Neural progenitor cell (in vitro differentiated cells): ENCODE measurements at regions not wholly inside any gene's neighbourhood (a gene's known extent, or its start where the extent isn't known, plus 50 kb on each side); places are given as distances from the start of the nearest gene placed in this dataset.

ENCODE experiments used
- DNase-seq: peaks from one replicate; pipeline ENCODE4 v3.0.0-alpha.2; 2016; ENCODE audit warnings: low spot score
- H2AFZ ChIP-seq: fragments of 200-600 bp; sonication (generic); replicated peaks from 2 replicates; pipeline ENCODE4 v1.6.1; 2016; ENCODE audit warnings: antibody characterized with exemption
- H3F3A ChIP-seq: fragments of 200-600 bp; sonication (generic); 2 replicates; pipeline ENCODE4 v1.6.1; 2016; ENCODE audit warnings: antibody characterized with exemption, low read depth
- H3K27ac ChIP-seq: fragments of 200-600 bp; sonication (generic); 2 replicates; pipeline ENCODE4 v1.5.1; 2016; ENCODE audit warnings: mild to moderate bottlenecking
- H3K27me3 ChIP-seq: fragments of 200-600 bp; sonication (generic); 2 replicates; pipeline ENCODE4 v1.6.1; 2016; ENCODE audit warnings: mild to moderate bottlenecking, moderate library complexity
- H3K36me3 ChIP-seq: fragments of 200-600 bp; sonication (generic); 2 replicates; pipeline ENCODE4 v1.5.1; 2016
- H3K4me1 ChIP-seq: fragments of 200-600 bp; sonication (generic); 2 replicates; pipeline ENCODE4 v1.6.1; 2016; ENCODE audit warnings: mixed run types
- H3K4me2 ChIP-seq: fragments of 200-600 bp; sonication (generic); 2 replicates; pipeline ENCODE4 v1.6.1; 2016
- H3K4me3 ChIP-seq: fragments of 200-600 bp; sonication (generic); 2 replicates; pipeline ENCODE4 v1.5.1; 2016
- H3K79me2 ChIP-seq: fragments of 200-600 bp; sonication (generic); 2 replicates; pipeline ENCODE4 v1.6.1; 2016; ENCODE audit warnings: low read depth
- H3K9ac ChIP-seq: fragments of 200-600 bp; sonication (generic); 2 replicates; pipeline ENCODE4 v1.6.1; 2016
- H3K9me3 ChIP-seq: fragments of 200-600 bp; sonication (generic); 2 replicates; pipeline ENCODE4 v1.5.1; 2016; ENCODE audit warnings: low read depth
- H4K20me1 ChIP-seq: fragments of 200-600 bp; sonication (generic); 2 replicates; pipeline ENCODE4 v1.6.1; 2016; ENCODE audit warnings: low read depth
- H3K27ac Mint-ChIP-seq: 3 replicates; pipeline ENCODE4 v1.8.0; 2021; ENCODE audit warnings: mixed read lengths
- H3K27me3 Mint-ChIP-seq: 2 replicates; pipeline ENCODE4 v1.8.0; 2022; ENCODE audit warnings: low read depth, mild to moderate bottlenecking, inconsistent platforms, moderate library complexity, mixed read lengths; ENCODE audit not compliant: insufficient read depth
- H3K36me3 Mint-ChIP-seq: 3 replicates; pipeline ENCODE4 v1.8.0; 2021; ENCODE audit warnings: mixed read lengths
- H3K4me1 Mint-ChIP-seq: 3 replicates; pipeline ENCODE4 v1.8.0; 2021; ENCODE audit warnings: mixed read lengths
- H3K4me3 Mint-ChIP-seq: 3 replicates; pipeline ENCODE4 v1.8.0; 2021; ENCODE audit warnings: mild to moderate bottlenecking, moderate library complexity, mixed read lengths
- H3K9me3 Mint-ChIP-seq: 3 replicates; pipeline ENCODE4 v1.8.0; 2020; ENCODE audit warnings: mixed read lengths
- EZH2 ChIP-seq: fragments of 200-600 bp; sonication (generic); IDR thresholded peaks from 2 replicates; pipeline ENCODE4 v1.6.1; 2017; ENCODE audit warnings: antibody characterized with exemption, mild to moderate bottlenecking, moderate library complexity
- EZH2phosphoT487 ChIP-seq: fragments of 200-600 bp; sonication (generic); IDR thresholded peaks from 2 replicates; pipeline ENCODE4 v1.6.1; 2017; ENCODE audit warnings: antibody characterized with exemption
- TF ChIP-seq, protein P1 (sequence below): fragments of 200-600 bp; sonication (generic); IDR thresholded peaks from 2 replicates; pipeline ENCODE4 v1.5.1; 2017; ENCODE audit warnings: antibody characterized with exemption, mild to moderate bottlenecking

DNA sequence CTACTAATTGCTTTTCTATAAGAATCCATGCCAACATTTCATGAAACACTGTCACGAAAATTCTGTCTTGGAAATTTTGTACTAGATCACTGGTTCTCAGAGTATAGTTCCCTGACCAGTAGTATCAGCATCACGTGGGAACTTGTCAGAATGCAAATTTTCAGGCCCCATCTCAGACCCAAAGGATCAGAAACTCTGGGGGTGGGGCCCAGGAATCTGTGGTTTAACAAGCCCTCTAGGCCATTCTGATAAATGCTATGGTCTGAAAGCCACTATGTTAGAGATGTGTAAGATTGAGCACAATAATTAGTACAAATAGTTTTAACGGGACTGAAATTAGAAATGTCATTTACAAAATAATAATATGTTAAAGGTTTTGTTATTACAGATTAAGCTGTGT, 615.7 kb upstream of the ARRDC3 start:
- Histone ChIP-seq H2AFZ (no peak overlapping the region), H3K27me3 (no peaks in the 10 kb centered on the region), H3K79me2 (no peaks in the 10 kb centered on the region), H3K36me3 (no peaks in the 10 kb centered on the region), H3K27ac (no peak overlapping the region), H3K9me3 (no peaks in the 10 kb centered on the region), H4K20me1 (no peaks in the 10 kb centered on the region), H3K4me1 (no peaks in the 10 kb centered on the region), H3K9ac (no peak overlapping the region), H3K4me3 (no peak overlapping the region), H3K4me2 (no peak overlapping the region), H3F3A (no peaks in the 10 kb centered on the region)
- H3K4me1 Mint-ChIP-seq = peaks cover 3% of the 10 kb centered on the region
- TF ChIP-seq EZH2phosphoT487 (no peak), EZH2 (no peak)
- TF ChIP-seq, protein P1, sequence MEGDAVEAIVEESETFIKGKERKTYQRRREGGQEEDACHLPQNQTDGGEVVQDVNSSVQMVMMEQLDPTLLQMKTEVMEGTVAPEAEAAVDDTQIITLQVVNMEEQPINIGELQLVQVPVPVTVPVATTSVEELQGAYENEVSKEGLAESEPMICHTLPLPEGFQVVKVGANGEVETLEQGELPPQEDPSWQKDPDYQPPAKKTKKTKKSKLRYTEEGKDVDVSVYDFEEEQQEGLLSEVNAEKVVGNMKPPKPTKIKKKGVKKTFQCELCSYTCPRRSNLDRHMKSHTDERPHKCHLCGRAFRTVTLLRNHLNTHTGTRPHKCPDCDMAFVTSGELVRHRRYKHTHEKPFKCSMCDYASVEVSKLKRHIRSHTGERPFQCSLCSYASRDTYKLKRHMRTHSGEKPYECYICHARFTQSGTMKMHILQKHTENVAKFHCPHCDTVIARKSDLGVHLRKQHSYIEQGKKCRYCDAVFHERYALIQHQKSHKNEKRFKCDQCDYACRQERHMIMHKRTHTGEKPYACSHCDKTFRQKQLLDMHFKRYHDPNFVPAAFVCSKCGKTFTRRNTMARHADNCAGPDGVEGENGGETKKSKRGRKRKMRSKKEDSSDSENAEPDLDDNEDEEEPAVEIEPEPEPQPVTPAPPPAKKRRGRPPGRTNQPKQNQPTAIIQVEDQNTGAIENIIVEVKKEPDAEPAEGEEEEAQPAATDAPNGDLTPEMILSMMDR = no peak
- H3K27me3 Mint-ChIP-seq = no peaks in the 10 kb centered on the region
- no peaks in the 10 kb centered on the region for H3K9me3 Mint-ChIP-seq
- no peak for DNase-seq
- H3K4me3 Mint-ChIP-seq = no peak overlapping the region
- H3K27ac Mint-ChIP-seq = no peak overlapping the region
- no peaks in the 10 kb centered on the region for H3K36me3 Mint-ChIP-seq

DNA sequence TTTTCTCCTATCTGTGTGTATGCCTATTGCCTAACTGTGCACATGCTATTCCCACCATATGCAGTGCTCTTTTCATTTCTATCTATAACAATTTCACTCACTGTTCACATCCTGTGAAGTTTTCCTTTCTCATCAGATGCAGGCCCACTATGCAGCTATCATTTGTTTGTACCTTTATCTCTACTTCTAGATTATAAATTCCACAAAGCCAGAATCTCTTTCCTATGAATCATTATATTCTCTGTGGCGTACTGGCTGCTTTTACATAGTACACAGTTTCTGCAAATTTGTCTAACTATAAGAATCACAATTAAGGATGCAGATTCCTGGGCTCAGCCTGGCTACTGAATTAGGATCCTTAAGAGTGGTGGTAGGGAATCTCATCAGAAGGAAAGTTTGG, 600.8 kb upstream of the ARRDC3 start:
- Mint-ChIP-seq H3K4me3 (no peak overlapping the region), H3K4me1 (peaks cover 5% of the 10 kb centered on the region), H3K9me3 (no peaks in the 10 kb centered on the region), H3K36me3 (no peaks in the 10 kb centered on the region), H3K27me3 (no peaks in the 10 kb centered on the region), H3K27ac (no peak overlapping the region)
- no peak overlapping the region for H3K27ac ChIP-seq
- H3K4me3 ChIP-seq = no peak overlapping the region
- H3K4me1 ChIP-seq = no peaks in the 10 kb centered on the region
- no peak overlapping the region for H2AFZ ChIP-seq
- DNase-seq = no peak
- H3K9me3 ChIP-seq = no peaks in the 10 kb centered on the region
- no peaks in the 10 kb centered on the region for H3K36me3 ChIP-seq
- H3K4me2 ChIP-seq = no peak overlapping the region
- no peaks in the 10 kb centered on the region for H3K27me3 ChIP-seq
- TF ChIP-seq, protein P1 = no peak
- no peak for TF ChIP-seq EZH2phosphoT487
- no peak for TF ChIP-seq EZH2
- no peaks in the 10 kb centered on the region for H4K20me1 ChIP-seq
- no peaks in the 10 kb centered on the region for H3F3A ChIP-seq
- H3K79me2 ChIP-seq = no peaks in the 10 kb centered on the region
- H3K9ac ChIP-seq = no peak overlapping the region

DNA sequence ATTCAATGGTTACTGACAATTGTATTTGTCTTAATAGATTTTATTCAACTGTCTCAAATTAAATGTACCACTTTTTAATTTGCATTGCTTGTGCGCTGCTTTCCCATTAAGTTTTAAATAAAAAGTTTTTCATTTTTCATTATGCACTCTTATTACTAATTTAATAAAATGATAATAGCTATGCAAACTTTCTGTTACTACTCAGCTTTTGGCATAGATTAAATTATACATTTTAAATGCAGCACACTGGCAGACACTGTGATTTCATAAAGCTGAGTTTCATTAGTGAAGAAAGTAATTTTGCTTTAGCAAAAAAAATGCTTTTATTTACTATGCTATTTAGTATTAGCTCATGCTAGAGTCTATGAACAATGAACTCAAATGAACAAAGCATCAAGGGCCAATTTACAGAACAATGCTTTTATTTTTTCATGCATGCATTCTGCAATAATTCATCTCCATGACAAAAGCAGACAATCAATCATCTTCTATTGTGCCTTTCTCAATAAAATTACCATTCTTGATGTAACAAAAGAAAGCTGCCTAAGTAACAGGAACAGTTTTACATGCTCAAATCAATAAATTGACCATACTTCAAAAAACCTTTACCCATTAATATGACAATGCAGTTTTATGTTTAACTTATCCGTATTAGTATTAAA, 595.2 kb upstream of the ARRDC3 start:
- Histone ChIP-seq H3K4me3 (no peak overlapping the region), H3K9ac (no peak overlapping the region), H3K4me2 (no peak overlapping the region), H3K4me1 (no peaks in the 10 kb centered on the region), H3K79me2 (no peaks in the 10 kb centered on the region), H3K9me3 (no peaks in the 10 kb centered on the region), H3F3A (no peaks in the 10 kb centered on the region), H2AFZ (no peak overlapping the region), H3K27me3 (no peaks in the 10 kb centered on the region), H3K36me3 (no peaks in the 10 kb centered on the region), H3K27ac (no peak overlapping the region), H4K20me1 (no peaks in the 10 kb centered on the region)
- Mint-ChIP-seq H3K4me3 (no peak overlapping the region), H3K27me3 (no peaks in the 10 kb centered on the region), H3K9me3 (peaks cover 8% of the 10 kb centered on the region), H3K27ac (no peak overlapping the region), H3K4me1 (peaks cover 38% of the 10 kb centered on the region), H3K36me3 (peaks cover 3% of the 10 kb centered on the region)
- TF ChIP-seq, protein P1 = no peak
- TF ChIP-seq EZH2phosphoT487 (no peak), EZH2 (no peak)
- DNase-seq = no peak
